CD4-positive, alpha-beta memory T cell (primary cell): ENCODE measurements at regions not wholly inside any gene's neighbourhood (a gene's known extent, or its start where the extent isn't known, plus 50 kb on each side); places are given as distances from the start of the nearest gene placed in this dataset.
"Not testable (repeated sequence)": the region's sequence is repeated elsewhere in the genome, so short reads cannot be mapped to it uniquely, and the experiment has no call there.

Experiments
- CTCF ChIA-PET: fragments of 350-600 bp; sonication (Branson Sonifier 250); formaldehyde crosslinking; loops from one replicate; lab custom pipeline; 2021; ENCODE audit warnings: inconsistent platforms; ENCODE audit not compliant: partially characterized antibody; lab: Charles Lee
- POLR2A ChIA-PET: fragments of 350-600 bp; sonication (Branson Sonifier 250); formaldehyde crosslinking; loops from one replicate; lab custom pipeline; 2021; ENCODE audit not compliant: partially characterized antibody; lab: Charles Lee
- DNase-seq, 5 donors: peaks; one replicate each; pipeline versions ENCODE4 v3.0.0 to v3.0.0-alpha.2; 2020 to 2022; ENCODE audit warnings: mixed read lengths in 1 of 5
- H3K27ac ChIP-seq: one replicate; pipeline ENCODE4 v1.7.0; 2013; ENCODE audit warnings: low read depth, low read length
- H3K27me3 ChIP-seq: 2 replicates; pipeline ENCODE4 v1.7.0; 2013; ENCODE audit warnings: mild to moderate bottlenecking, low read length, moderate library complexity; ENCODE audit not compliant: insufficient read depth
- H3K36me3 ChIP-seq: 2 replicates; pipeline ENCODE4 v1.7.0; 2013; ENCODE audit warnings: mild to moderate bottlenecking, low read length, moderate library complexity; ENCODE audit not compliant: insufficient read depth
- H3K4me1 ChIP-seq: 2 replicates; pipeline ENCODE4 v1.7.0; 2013; ENCODE audit warnings: mild to moderate bottlenecking, low read length, moderate library complexity; ENCODE audit not compliant: insufficient read depth
- H3K4me3 ChIP-seq, 2 donors: one replicate each; pipeline ENCODE4 v1.7.0; 2013; ENCODE audit warnings: low read length in 2 of 2, mild to moderate bottlenecking in 1 of 2
- H3K9me3 ChIP-seq, 2 donors: one replicate each; pipeline ENCODE4 v1.7.0; 2013; ENCODE audit warnings: low read length in 2 of 2, control low read depth in 1 of 2; ENCODE audit not compliant: control insufficient read depth in 1 of 2
- H3K27ac Mint-ChIP-seq, 7 donors: one replicate each; pipeline ENCODE4 v1.8.0; 2020 to 2021; ENCODE audit warnings: mixed read lengths in 7 of 7, mild to moderate bottlenecking in 6 of 7, inconsistent platforms in 3 of 7, moderate library complexity in 3 of 7
- H3K27me3 Mint-ChIP-seq, 2 donors: one replicate each; pipeline ENCODE4 v1.8.0; 2020 to 2021; ENCODE audit warnings: mixed read lengths in 2 of 2
- H3K36me3 Mint-ChIP-seq, 2 donors: one replicate each; pipeline ENCODE4 v1.8.0; 2020 to 2021; ENCODE audit warnings: mixed read lengths in 2 of 2, inconsistent platforms in 1 of 2, mild to moderate bottlenecking in 1 of 2
- H3K4me1 Mint-ChIP-seq, 4 donors: one replicate each; pipeline ENCODE4 v1.8.0; 2020 to 2021; ENCODE audit warnings: mixed read lengths in 4 of 4, mild to moderate bottlenecking in 1 of 4
- H3K4me3 Mint-ChIP-seq, 8 donors: one replicate each; pipeline ENCODE4 v1.8.0; 2020 to 2021; ENCODE audit warnings: mixed read lengths in 8 of 8, mild to moderate bottlenecking in 7 of 8, moderate library complexity in 6 of 8, inconsistent platforms in 3 of 8
- H3K9me3 Mint-ChIP-seq, 8 donors: one replicate each; pipeline ENCODE4 v1.8.0; 2020 to 2021; ENCODE audit warnings: mixed read lengths in 8 of 8, mild to moderate bottlenecking in 5 of 8, inconsistent platforms in 3 of 8, moderate library complexity in 1 of 8
- intact Hi-C: fragments of 100-400 bp; cut with micrococcal nuclease; formaldehyde crosslinking; loops from one replicate; pipeline ENCODE4 v1.15.1; 2023

GRCh38 chr21:9767592-9768375, 753.6 kb upstream of the TPTE start:
- CTCF ChIA-PET, result no interaction called here
- H3K36me3 ChIP-seq, result no peaks in the 10 kb centered on the region
- intact Hi-C loops, result no loop called here
- POLR2A ChIA-PET, result no interaction called here
- H3K27ac ChIP-seq, result no peak overlapping the region
- peaks cover 0 to 4% (median 0%) of the 10 kb centered on the region in 8 donors for H3K9me3 Mint-ChIP-seq
- no peaks in the 10 kb centered on the region for H3K36me3 Mint-ChIP-seq
- H3K4me1 Mint-ChIP-seq, result no peaks in the 10 kb centered on the region
- no peak overlapping the region for H3K27ac Mint-ChIP-seq
- H3K4me3 Mint-ChIP-seq, result no peak overlapping the region
- no peak overlapping the region for H3K4me3 ChIP-seq
- H3K9me3 ChIP-seq, result no peaks in the 10 kb centered on the region
- H3K27me3 ChIP-seq, result no peaks in the 10 kb centered on the region
- H3K27me3 Mint-ChIP-seq, result no peaks in the 10 kb centered on the region
- DNase-seq, result no peak
- no peaks in the 10 kb centered on the region for H3K4me1 ChIP-seq

DNA sequence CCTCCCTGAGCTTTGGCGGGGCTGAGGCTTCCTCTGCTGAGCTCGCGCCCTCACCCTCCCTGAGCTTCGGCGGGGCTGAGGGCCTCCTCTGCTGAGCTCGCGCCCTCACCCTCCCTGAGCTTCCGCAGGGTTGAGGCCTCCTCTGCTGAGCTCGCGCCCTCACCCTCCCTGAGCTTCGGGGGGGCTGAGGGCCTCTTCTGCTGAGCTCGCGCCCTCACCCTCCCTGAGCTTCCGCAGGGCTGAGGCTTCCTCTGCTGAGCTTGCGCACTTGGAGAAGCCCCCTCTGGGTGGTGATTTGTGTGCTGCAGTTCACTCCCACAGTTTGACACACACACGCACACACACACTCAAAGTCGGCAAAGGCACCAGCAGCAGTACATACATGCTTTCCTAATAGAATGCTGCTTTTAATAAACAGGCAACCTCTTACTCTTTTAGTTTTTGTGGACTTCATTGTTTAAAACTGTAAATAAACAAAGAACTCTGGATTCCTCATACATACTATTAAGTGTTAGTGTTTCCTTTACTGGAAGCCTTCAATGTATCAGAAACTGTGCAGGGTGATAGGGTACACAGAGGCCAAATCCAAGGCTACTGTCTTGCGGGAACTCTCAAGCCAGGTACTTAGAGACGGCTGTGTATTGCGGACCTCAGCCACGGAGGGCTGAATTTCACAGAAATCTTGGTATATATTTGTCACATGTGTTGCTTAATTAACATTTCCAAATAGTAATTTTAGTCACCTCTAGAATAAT, 752.8 kb upstream of the TPTE start:
- intact Hi-C loops, H3K4me1 ChIP-seq, H3K9me3 Mint-ChIP-seq, H3K4me3 Mint-ChIP-seq, H3K27me3 ChIP-seq, H3K4me1 Mint-ChIP-seq, H3K27ac Mint-ChIP-seq, H3K36me3 ChIP-seq, CTCF ChIA-PET, H3K27me3 Mint-ChIP-seq, H3K36me3 Mint-ChIP-seq, H3K27ac ChIP-seq, DNase-seq, POLR2A ChIA-PET, H3K9me3 ChIP-seq, H3K4me3 ChIP-seq: not testable (repeated sequence)

GRCh38 chr21:9769131-9769498, 752.3 kb upstream of the TPTE start:
- H3K27me3 Mint-ChIP-seq, H3K4me3 ChIP-seq, H3K36me3 ChIP-seq, DNase-seq, H3K4me3 Mint-ChIP-seq, H3K27ac Mint-ChIP-seq, H3K36me3 Mint-ChIP-seq, H3K27me3 ChIP-seq, CTCF ChIA-PET, POLR2A ChIA-PET, H3K9me3 Mint-ChIP-seq, intact Hi-C loops, H3K27ac ChIP-seq, H3K4me1 ChIP-seq, H3K9me3 ChIP-seq, H3K4me1 Mint-ChIP-seq: not testable (repeated sequence)

- H3K9me3 Mint-ChIP-seq, result peaks cover 0 to 15% (median 9%) of the 10 kb centered on the region in 8 donors
- H3K9me3 ChIP-seq, intact Hi-C loops, H3K4me1 Mint-ChIP-seq, H3K4me3 ChIP-seq, H3K27ac ChIP-seq, POLR2A ChIA-PET, H3K27me3 Mint-ChIP-seq, DNase-seq, H3K27me3 ChIP-seq, H3K4me3 Mint-ChIP-seq, H3K36me3 Mint-ChIP-seq, CTCF ChIA-PET, H3K27ac Mint-ChIP-seq, H3K4me1 ChIP-seq, H3K36me3 ChIP-seq: not testable (repeated sequence)
These were observed 751.4 kb upstream of the TPTE start for GRCh38 chr21:9769718-9770690.

DNA sequence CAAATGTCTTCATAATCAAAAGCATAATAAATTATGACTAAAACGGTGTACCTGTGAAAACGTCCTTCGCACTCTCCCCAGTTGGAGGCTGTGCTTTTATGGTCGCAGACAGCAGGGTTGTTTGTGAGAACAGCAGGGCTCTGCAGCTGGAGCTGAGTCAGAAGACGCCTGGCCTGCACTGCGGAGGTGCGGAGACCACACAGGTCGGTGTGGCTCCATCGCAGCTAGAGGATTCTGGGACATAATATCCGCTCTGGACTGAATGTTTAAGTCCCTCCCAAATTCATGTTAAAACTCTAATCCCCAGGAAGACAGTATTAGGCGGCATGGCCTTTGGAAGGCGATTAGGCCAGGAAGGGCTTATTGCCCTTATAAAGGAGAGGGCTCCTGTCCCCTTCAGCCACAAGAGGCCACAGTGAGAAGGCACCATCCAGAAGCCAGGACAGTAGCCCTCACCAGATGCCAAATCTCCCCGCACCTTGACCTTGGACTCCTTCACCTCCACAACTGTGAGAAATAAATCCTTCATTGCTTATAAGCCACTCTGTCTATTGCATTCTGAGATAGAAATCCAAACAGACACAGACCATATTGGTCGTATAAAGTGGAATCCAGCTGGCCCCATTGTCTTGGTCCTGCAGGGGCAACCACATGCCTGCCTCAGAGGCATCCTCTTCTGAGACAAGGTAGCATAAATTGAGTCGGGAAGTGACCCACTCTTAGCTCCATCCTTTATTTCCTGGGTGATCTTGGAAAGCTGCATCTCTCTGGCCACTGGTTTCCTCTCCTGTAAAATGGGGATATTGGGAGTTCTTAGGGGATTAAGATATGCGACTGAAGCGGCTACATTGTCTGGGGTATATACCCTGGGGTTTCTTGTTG, 749.7 kb upstream of the TPTE start:
- H3K27me3 ChIP-seq, H3K4me1 Mint-ChIP-seq, H3K27ac ChIP-seq, H3K27me3 Mint-ChIP-seq, H3K36me3 Mint-ChIP-seq, H3K36me3 ChIP-seq, H3K4me3 ChIP-seq, H3K4me1 ChIP-seq, DNase-seq, H3K4me3 Mint-ChIP-seq, POLR2A ChIA-PET, H3K9me3 ChIP-seq, intact Hi-C loops, H3K27ac Mint-ChIP-seq: not testable (repeated sequence)
- CTCF ChIA-PET, result interaction anchor here (0.6 kb wide), 1 partner anchor 757 kb away, joined by 3 read pairs; no protein-coding TSS in a partner anchor
- peaks cover 2 to 29% (median 21%) of the 10 kb centered on the region in 8 donors for H3K9me3 Mint-ChIP-seq

- ChIA-PET CTCF (interaction anchor here (0.6 kb wide), 1 partner anchor 756 kb away, joined by 3 read pairs; no protein-coding TSS in a partner anchor), POLR2A (no interaction called here)
- Mint-ChIP-seq H3K9me3 (peaks cover 2 to 32% (median 23%) of the 10 kb centered on the region in 8 donors), H3K4me1 (no peaks in the 10 kb centered on the region), H3K36me3 (no peaks in the 10 kb centered on the region), H3K27ac (no peak overlapping the region), H3K27me3 (no peaks in the 10 kb centered on the region), H3K4me3 (no peak overlapping the region)
- no peak for DNase-seq
- H3K9me3 ChIP-seq, result peaks cover 0 to 5% of the 10 kb centered on the region in 2 donors
- H3K27me3 ChIP-seq, result no peaks in the 10 kb centered on the region
- H3K36me3 ChIP-seq, result no peaks in the 10 kb centered on the region
- H3K4me3 ChIP-seq, result no peak overlapping the region
- no peak overlapping the region for H3K27ac ChIP-seq
- H3K4me1 ChIP-seq, result no peaks in the 10 kb centered on the region
- intact Hi-C loops, result no loop called here
These were observed 749.1 kb upstream of the TPTE start for GRCh38 chr21:9772348-9772672.
